ENCODE measurements at regions not wholly inside any gene's neighbourhood (a gene's known extent, or its start where the extent isn't known, plus 50 kb on each side); places are given as distances from the start of the nearest gene placed in this dataset.

- no peak for DNase-seq
Observed at GRCh38 chr6:160899671-160900430, 91.7 kb upstream of the MAP3K4 start.

- DNase-seq: no peak
Observed at GRCh38 chr6:160911949-160912348, 79.6 kb upstream of the MAP3K4 start.

GRCh38 chr6:160912411-160912810, 79.2 kb upstream of the MAP3K4 start:
- DNase-seq: no peak

GRCh38 chr6:160917572-160917971, 74.0 kb upstream of the MAP3K4 start:
- no peak for DNase-seq

- DNase-seq: peak in 1 of 3 donors; percentile 77
Observed at GRCh38 chr6:160919723-160920440, 71.7 kb upstream of the MAP3K4 start.

GRCh38 chr6:160921095-160921494, 70.5 kb upstream of the MAP3K4 start:
- DNase-seq: no peak

GRCh38 chr6:160926281-160927276, 65.0 kb upstream of the MAP3K4 start:
- no peak for DNase-seq

- no peak for DNase-seq
Observed at GRCh38 chr6:160927416-160927815, 64.2 kb upstream of the MAP3K4 start.

GRCh38 chr6:160929361-160929760, 62.2 kb upstream of the MAP3K4 start:
- no peak for DNase-seq

GRCh38 chr6:160929831-160930230, 61.7 kb upstream of the MAP3K4 start:
- DNase-seq: no peak

GRCh38 chr6:160930547-160931377, 60.8 kb upstream of the MAP3K4 start:
- peak; percentile 65 to 91 (median 83) for DNase-seq

- no peak for DNase-seq
Observed at GRCh38 chr6:160931378-160932310, 59.9 kb upstream of the MAP3K4 start.

GRCh38 chr6:160933256-160933655, 58.3 kb upstream of the MAP3K4 start:
- DNase-seq: no peak

- DNase-seq: no peak
Observed at GRCh38 chr6:160934157-160934556, 57.4 kb upstream of the MAP3K4 start.

GRCh38 chr6:160940197-160940596, 51.4 kb upstream of the MAP3K4 start:
- no peak for DNase-seq

Measured in muscle of back (tissue), 3 donors.